Mucosa of descending colon (tissue), 3 donors: ENCODE measurements at regions not wholly inside any gene's neighbourhood (a gene's known extent, or its start where the extent isn't known, plus 50 kb on each side); places are given as distances from the start of the nearest gene placed in this dataset.

Source experiments
- ATAC-seq: fragments of 200-7000 bp; cut with Tn5 transposase; one replicate; pipeline ENCODE4 v1.9.1; 2020; ENCODE audit warnings: mild to moderate bottlenecking, moderate library complexity
- DNase-seq, 3 donors: peaks; one replicate each; pipeline ENCODE4 v3.0.0-alpha.2; 2020
- H3K36me3 ChIP-seq: fragments of 200-600 bp; one replicate; pipeline ENCODE4 v1.8.0; 2021; ENCODE audit warnings: low read depth, mild to moderate bottlenecking
- H3K4me1 ChIP-seq: fragments of 200-600 bp; one replicate; pipeline ENCODE4 v1.8.0; 2021; ENCODE audit warnings: low read depth, mild to moderate bottlenecking
- H3K4me3 ChIP-seq: fragments of 200-600 bp; one replicate; pipeline ENCODE4 v1.8.0; 2021; ENCODE audit warnings: mild to moderate bottlenecking
- H3K9me3 ChIP-seq: fragments of 200-600 bp; one replicate; pipeline ENCODE4 v1.8.0; 2021; ENCODE audit warnings: mild to moderate bottlenecking
- CTCF ChIP-seq: fragments of 200-600 bp; IDR thresholded peaks from one replicate; pipeline ENCODE4 v1.8.0; 2022; ENCODE audit warnings: antibody characterized with exemption, mild to moderate bottlenecking
- intact Hi-C, 2 donors: fragments of 100-400 bp; cut with DNase I in 1 of 2; cut with micrococcal nuclease in 1 of 2; formaldehyde crosslinking; loops; one replicate each; pipeline versions ENCODE4 v1.11.0 to v1.11.1; 2022; cut with DNase I, micrococcal nuclease
- donor health status: DM: no; HTN: no; CAD: no; lungs with moderate emphysema.
- donor health status: DM: no; HTN: no; CAD: no.
- donor health status: DM: no; HTN: yes; CAD: no.

- TF ChIP-seq CTCF: no peak
- no peak for ATAC-seq
- no peaks in the 10 kb centered on the region for H3K9me3 ChIP-seq
- H3K36me3 ChIP-seq: no peaks in the 10 kb centered on the region
- no peak overlapping the region for H3K4me3 ChIP-seq
- intact Hi-C loops: no loop called here
- no peaks in the 10 kb centered on the region for H3K4me1 ChIP-seq
- DNase-seq: no peak
These were observed 945.3 kb upstream of the GRIA3 start for GRCh38 chrX:122238801-122239200.

DNA sequence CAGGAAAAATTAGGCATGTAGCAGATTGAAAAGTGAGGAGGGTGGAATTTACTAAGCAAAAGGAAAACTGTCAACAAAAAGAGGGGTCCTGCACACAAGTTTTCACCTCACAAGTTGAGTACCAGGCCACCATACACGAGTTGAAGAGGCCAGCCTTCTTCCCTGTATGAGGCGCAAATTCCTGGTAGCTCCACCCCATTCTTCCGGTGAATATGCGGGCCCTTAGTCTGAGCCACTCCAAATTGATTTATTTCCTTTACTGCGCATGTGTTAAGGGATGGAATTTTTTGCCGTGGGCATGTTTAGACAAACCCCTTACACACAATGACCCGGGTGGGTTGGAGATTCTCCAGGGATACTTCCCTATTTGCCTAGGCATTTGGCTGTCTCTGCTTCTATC, 942.1 kb upstream of the GRIA3 start:
- Histone ChIP-seq H3K4me1 (no peaks in the 10 kb centered on the region), H3K4me3 (no peak overlapping the region), H3K36me3 (no peaks in the 10 kb centered on the region), H3K9me3 (no peaks in the 10 kb centered on the region)
- DNase-seq (no peak), ATAC-seq (no peak)
- TF ChIP-seq CTCF: no peak
- intact Hi-C loops: no loop called here

GRCh38 chrX:122244080-122244479, 940.0 kb upstream of the GRIA3 start:
- ATAC-seq (no peak), DNase-seq (no peak)
- no peaks in the 10 kb centered on the region for H3K9me3 ChIP-seq
- H3K36me3 ChIP-seq: no peaks in the 10 kb centered on the region
- intact Hi-C loops: no loop called here
- TF ChIP-seq CTCF: no peak
- no peak overlapping the region for H3K4me3 ChIP-seq
- H3K4me1 ChIP-seq: no peaks in the 10 kb centered on the region

GRCh38 chrX:122245175-122245574, 938.9 kb upstream of the GRIA3 start:
- Histone ChIP-seq H3K9me3 (no peaks in the 10 kb centered on the region), H3K4me3 (no peak overlapping the region), H3K36me3 (no peaks in the 10 kb centered on the region), H3K4me1 (no peaks in the 10 kb centered on the region)
- no peak for TF ChIP-seq CTCF
- DNase-seq: no peak
- intact Hi-C loops: no loop called here
- no peak for ATAC-seq

DNA sequence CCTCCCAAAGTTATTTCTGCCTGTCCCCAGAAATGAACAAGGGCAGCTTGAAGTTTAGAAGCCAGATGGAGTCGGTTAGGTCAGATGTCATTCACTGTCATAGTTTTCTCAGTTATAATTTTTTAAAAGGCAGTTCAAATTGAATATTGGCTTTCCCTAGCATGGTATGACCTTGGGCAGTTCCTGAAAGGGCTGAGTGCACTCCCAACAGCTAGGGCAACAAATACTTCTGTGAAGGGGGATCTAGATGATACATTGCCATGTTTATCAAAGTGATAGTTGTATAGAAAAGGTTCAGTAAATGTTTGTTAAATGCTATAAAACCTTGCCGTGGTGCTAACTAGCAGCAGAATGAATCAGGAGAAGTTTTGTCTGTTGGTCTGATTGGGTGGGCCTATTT, 938.1 kb upstream of the GRIA3 start:
- intact Hi-C loops: no loop called here
- ATAC-seq (no peak), DNase-seq (no peak)
- Histone ChIP-seq H3K36me3 (no peaks in the 10 kb centered on the region), H3K4me3 (no peak overlapping the region), H3K4me1 (no peaks in the 10 kb centered on the region), H3K9me3 (no peaks in the 10 kb centered on the region)
- no peak for TF ChIP-seq CTCF

DNA sequence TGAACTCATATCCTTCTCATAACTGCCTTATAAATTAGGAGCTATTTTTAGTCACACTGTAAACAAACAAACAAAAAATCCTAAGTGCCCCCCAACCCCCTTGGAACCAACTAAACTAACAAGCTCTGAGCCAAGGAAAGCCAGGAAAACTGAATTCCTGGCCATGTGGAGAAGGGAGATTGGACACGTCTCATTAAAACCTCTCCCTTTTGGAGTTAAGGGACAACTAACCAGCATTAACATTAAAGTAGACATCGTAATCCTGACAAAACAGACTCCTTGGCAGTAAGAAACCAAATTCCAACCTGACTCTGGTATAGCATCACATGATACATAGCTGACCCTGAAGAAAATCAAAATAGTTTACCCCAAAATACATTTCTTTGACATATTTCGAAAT, 937.1 kb upstream of the GRIA3 start:
- no peak for TF ChIP-seq CTCF
- DNase-seq: no peak
- no peak for ATAC-seq
- H3K4me1 ChIP-seq: no peaks in the 10 kb centered on the region
- H3K9me3 ChIP-seq: no peaks in the 10 kb centered on the region
- no peak overlapping the region for H3K4me3 ChIP-seq
- H3K36me3 ChIP-seq: no peaks in the 10 kb centered on the region
- intact Hi-C loops: no loop called here
